Caco-2 (cell line): ENCODE measurements at regions not wholly inside any gene's neighbourhood (a gene's known extent, or its start where the extent isn't known, plus 50 kb on each side); places are given as distances from the start of the nearest gene placed in this dataset.

Experiments
- BruUV-seq: library from RNA; stranded (reverse); fragments of 400-500 nt; replicated peaks from 2 replicates; lab custom pipeline; 2021; lab: Mats Ljungman, UMichigan
- CTCF ChIA-PET: fragments of 300-600 bp; sonication (Branson Sonifier 250); formaldehyde crosslinking; loops from one replicate; lab custom pipeline; 2022; ENCODE audit warnings: antibody characterized with exemption; lab: Charles Lee
- POLR2A ChIA-PET: fragments of 300-600 bp; sonication (Branson Sonifier 250); formaldehyde crosslinking; loops from one replicate; lab custom pipeline; 2022; ENCODE audit warnings: antibody characterized with exemption; lab: Charles Lee
- DNase-seq, 2 experiments: peaks; one replicate each; pipeline versions ENCODE4 v3.0.0 to v3.0.0-alpha.2; 2020 to 2022
- H3K27me3 ChIP-seq: replicated peaks from 2 replicates; pipeline ENCODE4 v1.6.0; 2011; ENCODE audit warnings: low read length; ENCODE audit not compliant: control insufficient read depth, insufficient read depth
- H3K36me3 ChIP-seq: 2 replicates; pipeline ENCODE4 v1.5.1; 2011; ENCODE audit warnings: low read length; ENCODE audit not compliant: control insufficient read depth, insufficient read depth
- H3K4me1 ChIP-seq: fragments of 250-450 bp; sonication (Bioruptor Pico); 2 replicates; pipeline ENCODE4 v1.5.1; 2020; ENCODE audit warnings: mild to moderate bottlenecking
- H3K4me3 ChIP-seq: 2 replicates; pipeline ENCODE4 v1.5.1; 2011; ENCODE audit warnings: low read depth, mild to moderate bottlenecking, control low read depth, low read length
- H3K9me3 ChIP-seq: fragments of 250-450 bp; sonication (Bioruptor Pico); 2 replicates; pipeline ENCODE4 v1.5.1; 2020; ENCODE audit warnings: mild to moderate bottlenecking, moderate library complexity
- H3K27ac Mint-ChIP-seq: one replicate; pipeline ENCODE4 v1.8.0; 2022; ENCODE audit warnings: mixed read lengths; ENCODE audit not compliant: unreplicated experiment
- H3K27me3 Mint-ChIP-seq: one replicate; pipeline ENCODE4 v1.8.0; 2022; ENCODE audit warnings: mixed read lengths; ENCODE audit not compliant: insufficient read depth, unreplicated experiment
- H3K36me3 Mint-ChIP-seq: one replicate; pipeline ENCODE4 v1.8.0; 2022; ENCODE audit warnings: mild to moderate bottlenecking, mixed read lengths; ENCODE audit not compliant: insufficient read depth, unreplicated experiment
- H3K4me1 Mint-ChIP-seq: one replicate; pipeline ENCODE4 v1.8.0; 2022; ENCODE audit warnings: low read depth, mixed read lengths; ENCODE audit not compliant: unreplicated experiment
- H3K4me3 Mint-ChIP-seq: one replicate; pipeline ENCODE4 v1.8.0; 2022; ENCODE audit warnings: mild to moderate bottlenecking, moderate library complexity, mixed read lengths; ENCODE audit not compliant: unreplicated experiment
- H3K9me3 Mint-ChIP-seq: one replicate; pipeline ENCODE4 v1.8.0; 2022; ENCODE audit warnings: mixed read lengths; ENCODE audit not compliant: unreplicated experiment
- CTCF ChIP-seq, 2 experiments: fragments of 200-600 bp in 1 of 2; IDR thresholded peaks; 1 replicate in 1 of 2; 2 replicates in 1 of 2; pipeline versions ENCODE4 v1.5.1 to v1.8.0; 2011 to 2022; ENCODE audit warnings: antibody characterized with exemption in 1 of 2, control low read depth in 1 of 2, inconsistent platforms in 1 of 2, low read depth in 1 of 2, low read length in 1 of 2, mild to moderate bottlenecking in 1 of 2, moderate library complexity in 1 of 2; ENCODE audit not compliant: insufficient read depth in 1 of 2, severe bottlenecking in 1 of 2, unreplicated experiment in 1 of 2
- intact Hi-C: fragments of 100-400 bp; cut with micrococcal nuclease; formaldehyde crosslinking; loops from one replicate; pipeline ENCODE4 v1.10.0; 2022; ENCODE audit not compliant: unreplicated experiment

DNA sequence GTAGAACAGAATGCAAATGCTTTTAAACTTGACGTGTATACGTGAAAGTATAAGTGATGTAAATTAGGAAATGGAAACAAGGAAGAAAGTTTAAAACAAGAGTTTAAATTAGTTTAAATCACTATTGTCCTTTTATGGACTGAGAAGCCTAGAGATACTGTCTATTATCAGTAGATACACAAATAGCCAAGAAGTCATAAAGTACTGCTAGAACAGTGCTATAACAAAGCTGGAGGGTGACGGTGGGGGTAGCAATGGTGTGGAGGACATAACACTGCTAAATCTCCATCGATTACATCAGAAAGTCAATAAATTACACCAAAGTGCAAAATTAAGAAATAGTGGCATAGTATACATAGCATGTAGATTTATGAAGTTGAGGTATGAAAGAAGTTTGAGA lies 50.1 kb upstream of the CAV2 start:
- Mint-ChIP-seq H3K27me3 (no peaks in the 10 kb centered on the region), H3K36me3 (no peaks in the 10 kb centered on the region), H3K9me3 (peaks cover 6% of the 10 kb centered on the region), H3K4me1 (peaks cover 20% of the 10 kb centered on the region), H3K4me3 (no peak overlapping the region), H3K27ac (no peak overlapping the region)
- no peaks in the 10 kb centered on the region for H3K9me3 ChIP-seq
- ChIA-PET POLR2A (no interaction called here), CTCF (no interaction called here)
- H3K4me3 ChIP-seq = no peak overlapping the region
- no peaks in the 10 kb centered on the region for H3K27me3 ChIP-seq
- no peak for TF ChIP-seq CTCF (IDR thresholded peaks at IDR 0.05; ENCODE audit: insufficient read depth in 1 of 2, low read depth in 1 of 2, low read length in 1 of 2, severe bottlenecking in 1 of 2, unreplicated experiment in 1 of 2)
- no TSS peak for BruUV-seq
- no peak for DNase-seq
- intact Hi-C loops = no loop called here
- H3K4me1 ChIP-seq = peaks cover 22% of the 10 kb centered on the region
- no peaks in the 10 kb centered on the region for H3K36me3 ChIP-seq
